GM21528 (cell line): ENCODE measurements at regions not wholly inside any gene's neighbourhood (a gene's known extent, or its start where the extent isn't known, plus 50 kb on each side); places are given as distances from the start of the nearest gene placed in this dataset.
"Not testable (repeated sequence)": the region's sequence is repeated elsewhere in the genome, so short reads cannot be mapped to it uniquely, and the experiment has no call there.

ENCODE experiments used
- ATAC-seq: cut with Tn5 transposase; IDR thresholded peaks from one replicate; pipeline ENCODE4 v1.9.1; 2021; ENCODE audit warnings: mild to moderate bottlenecking, moderate library complexity; ENCODE audit not compliant: unreplicated experiment, low FRiP score

DNA sequence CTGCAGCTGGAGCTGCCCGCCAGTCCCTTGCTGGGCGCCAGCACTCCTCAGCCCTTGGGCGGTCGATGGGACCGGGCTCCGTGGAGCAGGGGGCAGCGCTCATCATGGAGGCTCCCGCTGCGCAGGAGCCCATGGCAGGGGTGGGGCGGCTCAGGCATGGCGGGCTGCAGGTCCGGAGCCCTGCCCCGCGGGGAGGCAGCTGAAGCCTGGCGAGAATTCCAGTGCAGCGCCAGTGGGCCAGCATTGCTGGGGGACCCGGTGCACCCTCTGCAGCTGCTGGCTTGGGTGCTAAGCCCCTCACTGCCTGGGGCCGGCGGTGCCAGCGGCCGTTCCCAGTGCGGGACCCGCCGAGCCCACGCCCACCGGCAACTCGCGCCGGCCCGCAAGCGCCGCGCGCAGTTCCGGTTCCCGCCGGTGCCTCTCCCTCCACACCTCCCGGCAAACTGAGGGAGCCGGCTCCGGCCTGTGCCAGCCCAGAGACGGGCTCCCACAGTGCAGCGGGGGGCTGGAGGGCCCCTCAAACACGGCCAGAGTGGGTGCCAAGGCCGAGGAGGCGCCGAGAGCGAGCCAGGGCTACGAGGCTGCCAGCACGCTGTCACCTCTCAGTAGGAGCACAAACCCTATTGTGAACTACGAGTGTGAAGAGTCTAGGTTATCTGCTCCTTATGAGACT lies 687.1 kb downstream of the PCDH17 start:
- no peak for ATAC-seq

DNA sequence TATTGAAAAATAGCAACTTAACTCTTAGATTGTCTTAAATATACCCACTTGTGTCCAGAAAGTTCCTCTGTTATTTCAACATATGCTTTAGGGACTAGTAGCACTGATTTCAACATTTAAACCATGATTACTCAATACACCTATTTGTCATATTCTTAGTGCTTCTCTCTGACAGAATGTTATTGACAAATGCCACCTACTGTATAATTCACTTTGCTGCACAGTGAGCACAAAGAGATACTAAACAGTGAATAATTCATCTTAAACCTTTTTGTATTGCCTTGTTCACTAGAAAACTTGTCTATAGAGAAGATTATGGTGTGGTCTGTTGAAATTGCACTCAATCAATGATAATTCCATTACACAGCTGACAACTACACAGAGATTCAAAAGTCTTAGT lies 692.6 kb downstream of the PCDH17 start:
- ATAC-seq: no peak

DNA sequence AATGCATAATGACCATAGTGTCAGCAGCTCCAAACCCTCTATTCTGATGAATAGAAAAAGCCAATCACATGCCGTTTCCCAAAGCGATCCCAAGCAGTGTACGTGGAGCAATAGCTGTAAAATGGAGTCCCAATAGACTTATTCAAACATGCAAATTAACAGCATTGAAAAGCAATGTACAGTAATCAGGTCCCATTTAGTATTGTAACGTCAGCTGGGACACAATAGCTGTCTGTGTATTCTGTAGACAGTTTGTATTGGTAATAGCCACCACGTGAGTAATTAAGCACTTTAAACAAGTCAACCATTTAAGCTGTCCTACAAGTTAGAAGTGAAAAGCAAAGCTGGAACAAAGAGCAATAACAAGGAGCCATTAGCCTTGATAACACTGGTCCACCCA lies 698.2 kb downstream of the PCDH17 start:
- no peak for ATAC-seq

DNA sequence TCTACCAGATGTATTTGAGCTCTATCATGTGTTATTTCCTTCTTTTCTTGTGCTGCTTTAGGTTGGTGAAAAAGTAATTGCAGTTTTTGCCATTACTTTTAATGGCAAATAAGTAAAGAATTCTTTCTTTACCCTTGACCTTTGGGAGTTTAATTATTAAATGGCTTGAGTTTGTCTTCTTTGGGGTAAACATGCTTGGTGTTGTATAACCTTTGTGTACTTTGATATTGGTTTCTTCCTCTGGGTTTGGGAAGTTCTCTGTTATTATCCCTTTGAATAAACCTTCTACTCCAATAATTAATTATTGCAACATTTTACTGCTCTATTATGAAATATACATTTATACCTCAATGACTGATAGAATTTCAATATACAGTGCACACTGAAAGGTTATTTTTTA lies 709.4 kb downstream of the PCDH17 start:
- no peak for ATAC-seq

DNA sequence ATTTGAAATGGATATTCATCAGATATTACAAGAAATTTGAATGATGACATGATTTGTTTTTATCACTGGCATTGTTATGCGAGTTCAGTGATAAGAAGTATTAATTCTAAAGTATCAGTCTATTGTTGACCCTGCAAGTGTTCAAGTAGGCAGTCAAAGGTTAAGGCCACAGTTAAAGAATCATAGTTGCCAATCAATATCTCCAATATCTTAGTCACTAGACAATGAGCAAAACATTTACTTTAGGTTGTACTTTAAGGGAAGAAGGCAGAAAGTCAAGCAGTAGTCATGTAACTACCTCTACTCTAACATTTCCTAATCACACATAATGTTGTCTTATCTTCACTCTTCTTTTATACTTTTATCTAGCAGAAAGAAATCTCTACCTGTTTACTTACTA lies 709.8 kb downstream of the PCDH17 start:
- ATAC-seq: no peak

DNA sequence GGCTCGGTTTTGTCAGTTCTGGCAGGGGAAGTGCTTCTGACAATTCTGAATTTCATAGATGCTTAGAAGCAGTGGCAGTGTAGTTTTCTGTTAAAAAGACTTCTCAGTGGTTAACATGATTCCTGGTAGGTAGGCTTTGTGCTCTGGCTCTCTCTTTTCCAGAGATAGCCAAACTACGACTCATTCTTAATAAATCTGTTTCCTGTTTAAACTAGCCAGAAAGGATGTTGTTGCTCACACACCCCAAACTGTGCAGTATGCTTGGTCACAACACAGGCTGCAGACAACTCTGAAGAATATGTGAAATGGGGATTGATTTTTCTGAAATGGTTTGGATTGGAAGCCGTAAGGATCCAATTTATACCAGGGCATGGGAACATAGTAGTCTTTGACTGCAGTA lies 711.5 kb downstream of the PCDH17 start:
- ATAC-seq: no peak

DNA sequence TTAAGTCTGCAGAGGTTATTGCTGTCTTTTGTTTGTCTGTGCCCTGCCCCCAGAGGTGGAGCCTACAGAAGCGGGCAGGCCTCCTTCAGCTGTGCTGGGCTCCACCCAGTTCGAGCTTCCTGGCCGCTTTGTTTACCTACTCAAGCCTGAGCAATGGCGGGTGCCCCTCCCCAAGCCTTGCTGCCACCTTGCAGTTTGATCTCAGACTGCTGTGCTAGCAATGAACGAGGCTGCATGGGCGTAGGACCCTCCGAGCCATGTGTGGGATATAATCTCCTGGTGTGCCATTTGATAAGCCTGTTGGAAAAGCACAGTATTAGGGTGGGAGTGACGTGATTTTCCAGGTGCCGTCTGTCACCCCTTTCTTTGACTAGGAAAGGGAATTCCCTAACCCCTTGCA lies 720.6 kb downstream of the PCDH17 start:
- not testable (repeated sequence) for ATAC-seq

DNA sequence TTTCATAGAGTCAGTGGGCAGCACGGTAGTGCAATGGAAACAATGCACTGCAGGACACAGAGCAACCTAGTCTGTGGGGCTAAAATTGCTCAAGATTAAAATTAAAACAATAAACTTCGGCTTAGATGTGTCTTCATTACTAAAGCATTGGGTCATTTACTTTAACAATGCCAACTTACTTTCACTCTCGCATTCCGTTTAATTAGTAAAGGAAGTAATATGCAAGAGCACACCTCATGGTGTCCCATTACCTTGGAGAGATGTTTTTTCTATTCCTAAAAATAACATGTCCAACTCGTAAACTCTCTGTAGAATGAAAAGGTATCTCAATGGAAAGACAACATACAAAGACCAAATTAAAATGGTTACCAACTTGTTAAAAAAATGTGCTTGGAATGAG lies 738.4 kb downstream of the PCDH17 start:
- ATAC-seq: no peak

DNA sequence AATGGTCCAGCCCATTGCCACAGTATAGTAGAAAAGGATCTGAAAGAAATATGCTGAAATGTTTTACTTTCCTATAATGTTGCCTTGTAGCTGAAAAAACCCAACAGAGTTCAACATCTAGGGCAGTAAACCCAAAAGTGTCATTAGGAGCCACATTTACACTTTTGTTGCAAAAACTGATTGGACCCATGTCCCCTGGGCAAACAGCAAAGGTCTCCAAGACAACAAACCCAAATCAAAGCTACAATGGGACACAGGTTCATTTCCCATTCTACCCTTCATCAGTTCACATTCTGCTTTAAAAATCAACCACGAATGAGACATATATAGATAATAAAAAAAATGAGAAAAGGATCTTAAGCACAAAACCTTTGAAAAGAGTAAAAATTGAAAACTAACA lies 744.8 kb downstream of the PCDH17 start:
- no peak for ATAC-seq

DNA sequence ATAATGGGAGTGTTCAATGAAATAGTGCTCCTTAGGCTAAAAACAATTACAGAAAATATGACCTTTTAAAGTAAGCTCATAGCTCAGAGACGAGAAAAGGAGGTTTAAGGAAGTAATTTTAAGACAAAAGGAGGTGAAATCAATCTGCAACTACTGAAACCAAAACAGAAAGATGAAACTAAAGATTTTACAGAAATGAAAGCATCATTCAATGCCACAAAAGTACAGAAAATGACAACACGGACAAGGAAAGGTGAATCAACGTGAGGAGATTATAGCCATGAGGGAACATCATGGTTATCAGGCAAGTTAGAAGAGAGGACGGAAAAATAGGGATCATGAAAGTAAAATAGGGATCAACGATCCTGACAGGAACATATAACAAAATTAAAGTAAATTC lies 745.2 kb downstream of the PCDH17 start:
- ATAC-seq: no peak

DNA sequence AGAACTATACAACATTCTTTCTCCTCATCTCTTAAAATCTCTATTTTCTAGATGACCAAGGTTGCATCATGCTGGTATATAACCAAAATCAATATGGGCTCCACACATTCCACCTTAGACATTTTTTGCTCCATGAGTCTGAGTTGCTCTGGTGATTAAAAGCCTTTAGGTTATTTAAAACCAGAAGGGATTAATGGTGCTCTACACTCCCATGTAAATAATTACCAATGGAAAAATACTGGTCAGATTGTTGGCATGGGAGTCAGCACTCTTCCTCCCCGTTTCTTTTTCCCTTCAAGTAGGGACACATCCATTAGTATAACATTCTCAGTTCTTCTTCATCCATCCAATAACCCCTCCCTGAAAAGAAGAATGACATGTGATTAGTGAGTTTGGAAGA lies 747.7 kb downstream of the PCDH17 start:
- no peak for ATAC-seq

DNA sequence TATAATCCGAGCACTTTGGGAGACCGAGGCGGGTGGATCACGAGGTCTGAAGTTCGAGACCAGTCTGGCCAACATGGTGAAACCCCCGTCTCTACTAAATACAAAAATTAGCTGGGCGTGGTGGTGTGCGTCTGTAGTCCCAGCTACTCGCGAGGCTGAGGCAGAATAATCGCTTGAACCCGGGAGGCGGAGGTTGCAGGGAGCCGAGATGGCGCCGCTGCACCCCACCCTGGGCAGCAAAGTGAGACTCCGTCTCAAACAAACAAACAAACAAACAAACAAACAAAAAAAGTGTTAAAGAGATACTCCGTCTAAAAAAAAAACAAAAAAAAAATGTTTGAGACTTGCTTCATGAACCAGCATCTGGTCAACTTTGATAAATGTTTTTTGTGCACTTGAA lies 753.8 kb downstream of the PCDH17 start:
- ATAC-seq: not testable (repeated sequence)

DNA sequence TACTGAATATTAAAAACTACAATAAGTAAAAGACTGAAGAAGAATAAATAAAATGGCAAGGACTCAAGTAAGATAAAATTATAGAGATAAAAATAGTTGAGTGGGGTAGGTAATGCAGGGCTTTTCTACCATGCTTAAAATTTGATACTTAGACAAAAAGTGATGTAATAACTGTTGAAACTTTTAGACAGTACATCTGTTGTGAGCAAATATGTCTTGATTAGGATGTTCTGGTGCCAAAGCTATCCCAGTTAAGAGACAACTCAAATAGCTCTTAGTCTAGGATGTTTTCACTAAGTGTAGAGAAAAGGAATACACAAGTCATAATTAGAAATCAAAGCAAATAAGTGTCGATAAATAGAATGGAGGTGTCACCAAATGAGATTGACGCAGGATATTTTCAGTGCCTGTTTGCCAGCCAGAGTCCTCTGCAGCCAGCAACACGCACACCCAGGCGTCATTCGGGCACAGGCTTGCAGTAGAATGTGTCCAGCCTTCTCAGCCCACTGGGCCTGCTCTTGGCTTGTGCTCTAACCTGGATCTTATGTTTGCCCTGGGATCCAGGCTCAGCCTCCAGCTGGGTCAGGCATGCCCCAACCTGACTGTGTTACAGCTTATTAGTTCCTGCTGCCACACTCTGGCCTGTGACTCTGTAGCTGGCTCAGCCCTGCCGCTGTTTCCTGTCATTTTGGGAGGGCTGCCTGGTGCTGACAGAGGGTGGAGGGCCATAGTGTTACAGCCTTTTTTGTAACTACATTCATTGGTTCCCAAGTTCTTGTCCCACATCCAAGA lies 766.2 kb downstream of the PCDH17 start:
- no peak for ATAC-seq

DNA sequence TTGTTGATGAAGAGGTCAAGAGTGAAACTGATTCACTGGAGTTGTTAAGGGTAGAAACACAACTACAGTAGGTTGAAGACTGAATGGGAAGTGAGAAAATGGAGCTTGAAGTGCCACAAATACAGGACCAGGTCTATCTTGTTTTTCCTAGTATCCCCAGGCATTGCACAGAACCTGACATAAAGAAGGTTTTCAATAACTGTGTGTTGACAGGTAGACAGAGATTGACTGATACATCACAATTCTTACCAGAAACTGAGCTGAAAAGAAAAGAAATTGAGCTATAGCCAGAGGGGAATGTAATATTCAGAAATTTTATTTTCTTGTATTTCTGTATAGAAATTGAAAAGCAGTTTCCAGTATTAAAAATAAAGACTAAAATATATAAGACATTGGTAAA lies 767.7 kb downstream of the PCDH17 start:
- no peak for ATAC-seq

DNA sequence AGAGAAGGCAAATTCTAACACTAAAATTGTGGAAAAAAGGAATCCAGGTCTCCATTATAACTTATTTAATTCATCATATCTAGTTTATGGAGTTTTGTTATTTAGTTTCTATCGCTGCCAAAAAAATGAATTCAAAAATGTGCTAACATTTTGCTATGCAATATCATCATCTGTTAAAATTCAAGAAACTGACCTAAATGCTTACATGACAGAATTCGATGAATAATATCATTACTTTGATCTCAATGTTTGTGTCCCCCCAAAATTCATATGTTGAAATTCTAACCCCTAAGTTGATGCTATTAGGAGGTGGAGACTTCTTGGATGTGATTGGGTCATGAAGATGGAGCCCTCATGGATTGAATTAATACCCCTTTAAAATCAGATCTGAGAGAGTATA lies 775.0 kb downstream of the PCDH17 start:
- no peak for ATAC-seq

DNA sequence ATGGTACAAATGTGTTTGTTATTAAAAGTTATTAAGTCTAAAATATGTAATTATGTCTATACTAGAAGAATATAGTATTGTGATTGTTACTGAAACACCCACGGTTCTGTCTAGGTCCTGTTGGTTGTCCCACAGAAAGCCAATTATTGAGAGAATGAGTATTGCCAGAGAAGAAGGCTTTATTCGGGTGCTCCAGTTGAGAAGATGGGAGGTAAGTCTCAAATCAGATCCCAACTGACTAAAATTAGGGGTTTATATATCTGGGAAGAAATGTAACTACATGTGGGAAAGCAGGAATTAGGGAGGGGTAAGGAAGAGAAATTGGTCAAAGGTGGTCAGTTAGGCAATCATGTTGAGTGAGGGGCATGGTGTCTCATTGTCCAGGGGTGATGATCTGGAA lies 798.4 kb downstream of the PCDH17 start:
- ATAC-seq: no peak

DNA sequence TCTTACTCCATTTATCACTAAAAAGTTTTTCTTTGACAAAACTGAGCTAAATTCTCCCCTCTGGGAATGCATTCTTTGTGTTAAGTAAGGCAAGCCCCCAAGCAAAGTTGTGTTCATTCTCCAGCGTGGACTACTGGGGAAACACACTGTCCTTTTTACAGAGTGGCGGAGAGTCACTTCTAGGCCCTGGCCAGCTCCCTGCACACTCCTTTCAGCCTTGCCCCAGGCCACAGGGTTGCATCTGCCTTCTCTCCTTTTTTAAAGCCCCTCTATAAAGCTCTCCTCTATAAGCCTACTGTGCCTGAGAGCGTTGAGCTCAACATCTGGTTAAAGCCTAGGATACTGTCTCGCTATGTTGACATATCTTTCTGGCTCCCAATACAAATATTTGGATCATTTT lies 803.4 kb downstream of the PCDH17 start:
- ATAC-seq: no peak

DNA sequence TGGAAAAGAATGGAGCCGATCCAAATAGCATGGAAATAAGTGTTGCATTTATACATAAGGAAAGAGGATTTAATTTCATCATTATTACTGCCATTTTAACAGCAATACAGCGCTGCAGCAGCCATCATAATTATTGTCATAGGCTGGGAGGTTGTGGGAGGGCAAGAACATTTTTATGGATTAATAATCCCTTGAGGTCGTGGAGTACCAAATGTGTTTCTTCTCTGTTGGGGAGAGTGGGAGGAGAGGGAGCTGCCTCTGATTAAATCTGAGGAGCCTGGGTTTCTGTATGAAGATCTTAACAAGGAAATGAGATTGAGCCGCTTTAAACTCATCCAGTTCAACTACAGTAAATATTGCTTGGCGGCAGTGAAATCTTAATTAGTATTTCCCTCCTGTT lies 805.9 kb downstream of the PCDH17 start:
- ATAC-seq: no peak

DNA sequence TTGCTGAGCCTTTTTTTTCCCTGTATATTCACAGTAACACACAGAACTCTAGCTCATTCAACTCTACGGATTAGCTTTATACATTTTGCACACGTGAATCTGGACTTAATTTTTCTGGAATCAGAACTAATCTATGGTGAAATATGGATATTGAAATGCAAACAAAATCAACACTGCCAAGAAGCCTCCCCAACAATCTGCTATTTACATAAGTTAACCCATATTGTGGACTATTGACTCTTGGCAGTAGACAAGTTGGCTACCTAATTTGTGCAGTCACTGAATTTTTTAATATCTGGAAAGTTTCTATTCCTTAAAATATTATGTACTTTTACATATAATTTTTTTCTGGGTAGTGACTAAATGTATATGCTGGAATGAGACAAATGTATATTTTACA lies 815.4 kb downstream of the PCDH17 start:
- no peak for ATAC-seq

DNA sequence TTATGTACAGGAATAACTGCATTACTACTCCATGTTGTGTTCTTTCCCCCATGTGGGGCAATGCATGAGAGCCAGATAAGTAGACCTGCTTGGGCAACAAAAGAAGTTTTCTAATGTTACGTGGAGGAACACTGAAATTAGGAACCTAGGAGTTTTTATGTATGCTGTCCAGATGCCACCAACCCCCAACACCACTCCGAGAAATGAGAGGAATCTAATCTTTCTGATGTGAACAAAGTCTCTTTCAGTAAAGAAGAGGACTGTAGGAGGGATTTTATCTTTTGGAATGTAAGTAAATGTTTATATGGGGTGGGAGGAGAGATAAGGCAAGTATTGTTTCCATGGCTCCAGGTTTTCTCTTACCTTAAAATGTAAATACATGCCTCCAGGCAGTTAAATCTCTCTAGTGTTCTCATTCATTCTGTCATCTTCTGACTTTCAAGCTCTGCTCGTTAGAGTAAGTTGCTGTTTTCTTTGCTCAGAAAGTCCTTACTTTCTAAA lies 820.6 kb downstream of the PCDH17 start:
- ATAC-seq: no peak

DNA sequence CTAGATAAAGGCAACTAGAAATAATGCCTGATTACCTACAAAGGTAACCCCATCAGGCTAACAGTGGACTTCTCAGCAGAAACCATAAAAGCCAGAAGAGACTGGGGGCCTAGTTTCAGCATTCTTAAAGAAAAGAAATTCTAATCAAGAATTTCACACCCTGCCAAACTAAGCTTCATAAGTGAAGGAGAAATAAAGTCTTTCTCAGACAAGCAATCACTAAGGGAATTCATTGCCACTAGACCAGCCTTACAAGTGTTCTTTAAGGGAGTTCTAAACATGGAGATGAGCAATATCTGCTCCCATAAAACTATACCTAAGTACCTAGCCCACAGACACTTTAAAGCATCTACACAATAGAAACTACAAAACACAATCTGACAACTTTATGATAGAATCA lies 823.5 kb downstream of the PCDH17 start:
- no peak for ATAC-seq

DNA sequence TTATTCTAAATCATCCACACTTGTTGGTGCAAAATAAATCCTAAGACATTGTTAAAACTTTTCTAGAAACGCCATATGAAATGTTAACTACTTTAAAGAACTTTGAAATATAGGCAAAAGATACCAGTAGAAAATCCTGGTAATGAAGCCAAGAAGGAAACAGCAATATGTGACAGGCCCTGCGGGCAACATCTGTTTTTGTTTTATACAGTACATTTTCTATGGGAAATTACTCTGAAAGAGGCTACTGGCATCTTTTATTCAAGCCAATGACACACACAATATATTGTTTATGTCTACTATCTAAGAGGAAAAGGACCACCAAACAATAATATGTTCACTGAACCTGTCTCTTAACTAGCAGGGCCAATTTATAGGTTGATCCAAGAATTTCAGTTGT lies 829.7 kb downstream of the PCDH17 start:
- ATAC-seq: no peak
